ENCODE measurements at regions not wholly inside any gene's neighbourhood (a gene's known extent, or its start where the extent isn't known, plus 50 kb on each side); places are given as distances from the start of the nearest gene placed in this dataset.

DNA sequence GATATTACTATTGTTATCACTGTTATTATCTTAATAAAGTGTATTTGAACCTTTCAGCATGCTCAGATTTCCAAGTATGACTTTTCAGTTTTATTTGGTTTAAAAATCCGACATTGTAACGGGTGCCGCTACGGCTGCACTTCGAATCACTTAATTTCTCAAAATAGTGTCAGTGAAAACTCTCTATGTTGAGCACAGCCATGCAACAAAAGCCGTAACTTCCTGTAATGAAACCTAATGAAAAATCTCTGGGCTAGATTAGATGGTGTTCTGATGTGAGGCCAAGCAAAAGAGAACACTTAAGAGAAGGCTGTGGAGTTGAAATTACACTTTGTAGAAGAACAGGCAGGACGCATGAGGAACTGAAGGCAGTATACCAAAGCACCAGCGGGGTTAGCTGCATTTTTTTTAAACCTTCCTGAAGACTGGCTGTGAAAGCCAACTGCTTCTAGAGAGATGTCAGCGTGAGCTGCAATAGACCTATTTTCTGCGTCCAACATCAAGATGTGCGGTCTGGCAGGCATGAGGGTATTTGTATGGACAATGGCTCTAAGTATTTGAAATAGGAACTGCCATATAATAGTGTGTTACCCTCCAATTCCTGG is 1545.0 kb upstream of the GOT2 start:
- no peak for TF ChIP-seq NFRKB (IDR thresholded peaks at IDR 0.05; ENCODE audit: low read depth)
- no peak for TF ChIP-seq POLR3A (IDR thresholded peaks at IDR 0.05; ENCODE audit: borderline replicate concordance, extremely low read depth, insufficient read depth, insufficient read length)
- TF ChIP-seq, protein P1, sequence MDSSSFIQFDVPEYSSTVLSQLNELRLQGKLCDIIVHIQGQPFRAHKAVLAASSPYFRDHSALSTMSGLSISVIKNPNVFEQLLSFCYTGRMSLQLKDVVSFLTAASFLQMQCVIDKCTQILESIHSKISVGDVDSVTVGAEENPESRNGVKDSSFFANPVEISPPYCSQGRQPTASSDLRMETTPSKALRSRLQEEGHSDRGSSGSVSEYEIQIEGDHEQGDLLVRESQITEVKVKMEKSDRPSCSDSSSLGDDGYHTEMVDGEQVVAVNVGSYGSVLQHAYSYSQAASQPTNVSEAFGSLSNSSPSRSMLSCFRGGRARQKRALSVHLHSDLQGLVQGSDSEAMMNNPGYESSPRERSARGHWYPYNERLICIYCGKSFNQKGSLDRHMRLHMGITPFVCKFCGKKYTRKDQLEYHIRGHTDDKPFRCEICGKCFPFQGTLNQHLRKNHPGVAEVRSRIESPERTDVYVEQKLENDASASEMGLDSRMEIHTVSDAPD (CRISPR knock-in tag; IDR thresholded peaks at IDR 0.05) = no peak
- no peak for TF ChIP-seq SIN3A (IDR thresholded peaks at IDR 0.05; ENCODE audit: borderline replicate concordance in 2 of 2, control insufficient read depth in 1 of 2, low read depth in 2 of 2, low read length in 2 of 2)
- TF ChIP-seq ELK1 (CRISPR knock-in tag; IDR thresholded peaks at IDR 0.05) = no peak
- no peak for TF ChIP-seq EZH2 (IDR thresholded peaks at IDR 0.05; ENCODE audit: borderline replicate concordance, low read depth, low read length)
